NB4 (cell line): ENCODE measurements at regions not wholly inside any gene's neighbourhood (a gene's known extent, or its start where the extent isn't known, plus 50 kb on each side); places are given as distances from the start of the nearest gene placed in this dataset.

Experiments used
- MYC ChIP-seq: IDR thresholded peaks from 2 replicates; pipeline ENCODE4 v1.6.1; 2011; ENCODE audit warnings: low read depth, low read length
- POLR2A ChIP-seq: IDR thresholded peaks from 2 replicates; pipeline ENCODE4 v1.6.1; 2011; ENCODE audit warnings: mild to moderate bottlenecking; ENCODE audit not compliant: insufficient read length; ENCODE audit errors: extremely low read depth
- TF ChIP-seq, protein P1 (sequence below): IDR thresholded peaks from 2 replicates; pipeline ENCODE4 v1.6.1; 2011; ENCODE audit warnings: low read depth, low read length
- TF ChIP-seq, protein P2 (sequence below): IDR thresholded peaks from one replicate; pipeline ENCODE4 v1.5.1; 2012; ENCODE audit warnings: low read depth, low read length

DNA sequence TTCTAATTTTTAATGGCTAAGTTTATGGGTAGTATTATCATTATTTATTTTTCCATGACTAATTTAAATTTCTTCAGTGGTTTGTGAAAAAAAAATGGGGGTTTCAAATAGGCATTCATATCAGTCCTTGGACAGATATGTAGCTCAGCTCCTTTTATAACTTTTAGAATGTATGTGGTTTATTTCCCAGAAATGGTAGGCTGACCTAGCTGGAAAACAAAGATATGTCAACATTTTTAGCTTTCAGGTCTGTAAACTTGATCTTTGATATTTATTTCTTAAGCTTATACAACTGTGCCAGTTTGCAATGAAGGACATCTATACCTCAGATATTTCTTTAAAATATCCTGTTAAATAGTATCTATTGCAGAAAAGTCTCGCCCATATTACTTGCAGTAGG, 1815.5 kb downstream of the SLITRK5 start:
- TF ChIP-seq POLR2A (no peak), MYC (no peak)
- TF ChIP-seq, protein P1, sequence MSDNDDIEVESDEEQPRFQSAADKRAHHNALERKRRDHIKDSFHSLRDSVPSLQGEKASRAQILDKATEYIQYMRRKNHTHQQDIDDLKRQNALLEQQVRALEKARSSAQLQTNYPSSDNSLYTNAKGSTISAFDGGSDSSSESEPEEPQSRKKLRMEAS, result no peak
- TF ChIP-seq, protein P2, sequence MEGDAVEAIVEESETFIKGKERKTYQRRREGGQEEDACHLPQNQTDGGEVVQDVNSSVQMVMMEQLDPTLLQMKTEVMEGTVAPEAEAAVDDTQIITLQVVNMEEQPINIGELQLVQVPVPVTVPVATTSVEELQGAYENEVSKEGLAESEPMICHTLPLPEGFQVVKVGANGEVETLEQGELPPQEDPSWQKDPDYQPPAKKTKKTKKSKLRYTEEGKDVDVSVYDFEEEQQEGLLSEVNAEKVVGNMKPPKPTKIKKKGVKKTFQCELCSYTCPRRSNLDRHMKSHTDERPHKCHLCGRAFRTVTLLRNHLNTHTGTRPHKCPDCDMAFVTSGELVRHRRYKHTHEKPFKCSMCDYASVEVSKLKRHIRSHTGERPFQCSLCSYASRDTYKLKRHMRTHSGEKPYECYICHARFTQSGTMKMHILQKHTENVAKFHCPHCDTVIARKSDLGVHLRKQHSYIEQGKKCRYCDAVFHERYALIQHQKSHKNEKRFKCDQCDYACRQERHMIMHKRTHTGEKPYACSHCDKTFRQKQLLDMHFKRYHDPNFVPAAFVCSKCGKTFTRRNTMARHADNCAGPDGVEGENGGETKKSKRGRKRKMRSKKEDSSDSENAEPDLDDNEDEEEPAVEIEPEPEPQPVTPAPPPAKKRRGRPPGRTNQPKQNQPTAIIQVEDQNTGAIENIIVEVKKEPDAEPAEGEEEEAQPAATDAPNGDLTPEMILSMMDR, result no peak
